ENCODE measurements at regions not wholly inside any gene's neighbourhood (a gene's known extent, or its start where the extent isn't known, plus 50 kb on each side); places are given as distances from the start of the nearest gene placed in this dataset.

DNA sequence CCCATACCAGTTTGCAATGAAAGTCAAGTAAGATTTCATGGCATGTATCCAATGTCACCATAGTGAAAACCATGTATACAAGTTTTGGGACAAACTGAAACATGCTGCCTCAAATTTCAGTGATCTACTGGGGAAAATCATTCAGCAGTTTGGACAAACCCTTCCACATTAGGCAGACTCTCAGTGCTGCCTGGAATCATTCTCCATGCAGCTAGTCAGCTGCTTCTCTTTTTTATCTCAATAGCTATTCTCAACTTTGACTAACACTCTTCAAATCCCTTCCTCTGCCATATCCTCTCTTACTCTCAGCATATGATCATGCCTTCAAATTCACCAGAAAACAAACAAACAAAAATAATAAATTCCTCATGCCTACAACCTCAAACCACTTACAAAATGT lies 323.3 kb downstream of the MAN2A1 start:
- Histone ChIP-seq H3K9ac (ENCODE audit: low read length) (no peak overlapping the region), H3K4me3 (ENCODE audit: low read depth, low read length, poor library complexity, severe bottlenecking) (no peak overlapping the region), H3F3A (ENCODE audit: insufficient read depth, low read length) (no peaks in the 10 kb centered on the region), H3K27ac (ENCODE audit: low read depth, low read length, poor library complexity, severe bottlenecking) (no peak overlapping the region), H3K9me2 (ENCODE audit: low read depth, low read length) (no peaks in the 10 kb centered on the region), H2AFZ (ENCODE audit: low read length) (no peak overlapping the region), H3K4me2 (ENCODE audit: low read length) (no peak overlapping the region), H3K79me2 (ENCODE audit: insufficient read depth, low read length) (no peaks in the 10 kb centered on the region), H3K36me3 (ENCODE audit: insufficient read depth, low read length) (peaks cover 10% of the 10 kb centered on the region), H3K9me3 (ENCODE audit: low read length) (no peaks in the 10 kb centered on the region), H4K20me1 (ENCODE audit: insufficient read depth, low read length) (no peaks in the 10 kb centered on the region), H3K4me1 (ENCODE audit: insufficient read depth, low read length, severe bottlenecking) (no peaks in the 10 kb centered on the region), H3K27me3 (ENCODE audit: insufficient read depth, low read length) (no peaks in the 10 kb centered on the region)
- TF ChIP-seq, protein P1, sequence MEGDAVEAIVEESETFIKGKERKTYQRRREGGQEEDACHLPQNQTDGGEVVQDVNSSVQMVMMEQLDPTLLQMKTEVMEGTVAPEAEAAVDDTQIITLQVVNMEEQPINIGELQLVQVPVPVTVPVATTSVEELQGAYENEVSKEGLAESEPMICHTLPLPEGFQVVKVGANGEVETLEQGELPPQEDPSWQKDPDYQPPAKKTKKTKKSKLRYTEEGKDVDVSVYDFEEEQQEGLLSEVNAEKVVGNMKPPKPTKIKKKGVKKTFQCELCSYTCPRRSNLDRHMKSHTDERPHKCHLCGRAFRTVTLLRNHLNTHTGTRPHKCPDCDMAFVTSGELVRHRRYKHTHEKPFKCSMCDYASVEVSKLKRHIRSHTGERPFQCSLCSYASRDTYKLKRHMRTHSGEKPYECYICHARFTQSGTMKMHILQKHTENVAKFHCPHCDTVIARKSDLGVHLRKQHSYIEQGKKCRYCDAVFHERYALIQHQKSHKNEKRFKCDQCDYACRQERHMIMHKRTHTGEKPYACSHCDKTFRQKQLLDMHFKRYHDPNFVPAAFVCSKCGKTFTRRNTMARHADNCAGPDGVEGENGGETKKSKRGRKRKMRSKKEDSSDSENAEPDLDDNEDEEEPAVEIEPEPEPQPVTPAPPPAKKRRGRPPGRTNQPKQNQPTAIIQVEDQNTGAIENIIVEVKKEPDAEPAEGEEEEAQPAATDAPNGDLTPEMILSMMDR (IDR thresholded peaks at IDR 0.05; ENCODE audit: low read length), result no peak

DNA sequence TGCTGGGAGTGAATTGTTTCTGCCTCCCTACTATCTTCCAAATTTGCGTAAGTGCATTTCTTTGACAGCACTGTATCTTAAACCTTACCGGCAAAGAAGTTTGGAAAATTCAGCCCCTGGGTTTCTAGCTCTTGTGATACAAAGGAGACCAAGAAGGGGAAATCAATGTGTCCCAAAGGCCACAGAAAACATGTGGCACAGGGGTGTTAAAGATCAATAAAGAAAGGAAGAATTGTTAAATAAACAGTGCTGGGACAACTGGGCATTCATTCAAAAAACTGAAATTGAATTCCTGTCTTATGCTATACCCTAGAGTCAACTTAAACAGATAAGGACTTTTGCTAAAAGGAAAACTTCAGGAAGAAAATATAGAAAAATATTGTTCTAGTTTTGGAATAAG lies 328.1 kb downstream of the MAN2A1 start:
- Histone ChIP-seq H2AFZ (ENCODE audit: low read length) (no peak overlapping the region), H4K20me1 (ENCODE audit: insufficient read depth, low read length) (no peaks in the 10 kb centered on the region), H3K9me3 (ENCODE audit: low read length) (no peaks in the 10 kb centered on the region), H3K27ac (ENCODE audit: low read depth, low read length, poor library complexity, severe bottlenecking) (no peak overlapping the region), H3K4me2 (ENCODE audit: low read length) (no peak overlapping the region), H3K36me3 (ENCODE audit: insufficient read depth, low read length) (peaks cover 13% of the 10 kb centered on the region), H3K4me3 (ENCODE audit: low read depth, low read length, poor library complexity, severe bottlenecking) (no peak overlapping the region), H3K79me2 (ENCODE audit: insufficient read depth, low read length) (no peaks in the 10 kb centered on the region), H3F3A (ENCODE audit: insufficient read depth, low read length) (no peaks in the 10 kb centered on the region), H3K27me3 (ENCODE audit: insufficient read depth, low read length) (no peaks in the 10 kb centered on the region), H3K9ac (ENCODE audit: low read length) (no peak overlapping the region), H3K4me1 (ENCODE audit: insufficient read depth, low read length, severe bottlenecking) (no peaks in the 10 kb centered on the region), H3K9me2 (ENCODE audit: low read depth, low read length) (no peaks in the 10 kb centered on the region)
- TF ChIP-seq EZH2 (IDR thresholded peaks at IDR 0.05; ENCODE audit: borderline replicate concordance, low read length), result no peak
- TF ChIP-seq, protein P1 (IDR thresholded peaks at IDR 0.05; ENCODE audit: low read length), result no peak

DNA sequence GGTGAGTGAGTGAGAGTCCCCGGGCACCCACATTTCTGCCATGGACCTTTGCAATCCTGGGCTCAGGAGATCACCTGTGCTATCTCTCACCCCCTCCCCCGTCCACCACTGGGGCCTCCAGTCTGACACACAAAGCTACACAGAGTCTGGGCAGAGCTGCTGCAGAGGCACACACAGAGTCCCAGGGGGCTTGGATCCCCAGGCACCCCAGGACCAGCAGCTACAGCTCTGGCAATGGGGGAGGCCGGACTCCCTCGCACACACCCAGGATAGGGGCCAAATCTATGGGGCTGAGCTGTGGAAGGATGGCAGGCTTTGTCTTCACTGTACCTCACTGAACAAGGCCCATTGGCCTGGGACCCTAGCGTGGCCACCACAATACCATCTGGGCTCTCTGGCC lies 328.8 kb downstream of the MAN2A1 start:
- Histone ChIP-seq H3K27ac (ENCODE audit: low read depth, low read length, poor library complexity, severe bottlenecking) (no peak overlapping the region), H2AFZ (ENCODE audit: low read length) (no peak overlapping the region), H3F3A (ENCODE audit: insufficient read depth, low read length) (no peaks in the 10 kb centered on the region), H4K20me1 (ENCODE audit: insufficient read depth, low read length) (no peaks in the 10 kb centered on the region), H3K9me3 (ENCODE audit: low read length) (no peaks in the 10 kb centered on the region), H3K4me3 (ENCODE audit: low read depth, low read length, poor library complexity, severe bottlenecking) (no peak overlapping the region), H3K4me1 (ENCODE audit: insufficient read depth, low read length, severe bottlenecking) (no peaks in the 10 kb centered on the region), H3K9ac (ENCODE audit: low read length) (no peak overlapping the region), H3K4me2 (ENCODE audit: low read length) (no peak overlapping the region), H3K36me3 (ENCODE audit: insufficient read depth, low read length) (peaks cover 13% of the 10 kb centered on the region), H3K79me2 (ENCODE audit: insufficient read depth, low read length) (no peaks in the 10 kb centered on the region), H3K9me2 (ENCODE audit: low read depth, low read length) (no peaks in the 10 kb centered on the region), H3K27me3 (ENCODE audit: insufficient read depth, low read length) (no peaks in the 10 kb centered on the region)
- TF ChIP-seq, protein P1 (IDR thresholded peaks at IDR 0.05; ENCODE audit: low read length), result no peak
- no peak for TF ChIP-seq EZH2 (IDR thresholded peaks at IDR 0.05; ENCODE audit: borderline replicate concordance, low read length)

Measured in OCI-LY1 (cell line).